ENCODE measurements at regions not wholly inside any gene's neighbourhood (a gene's known extent, or its start where the extent isn't known, plus 50 kb on each side); places are given as distances from the start of the nearest gene placed in this dataset.

DNA sequence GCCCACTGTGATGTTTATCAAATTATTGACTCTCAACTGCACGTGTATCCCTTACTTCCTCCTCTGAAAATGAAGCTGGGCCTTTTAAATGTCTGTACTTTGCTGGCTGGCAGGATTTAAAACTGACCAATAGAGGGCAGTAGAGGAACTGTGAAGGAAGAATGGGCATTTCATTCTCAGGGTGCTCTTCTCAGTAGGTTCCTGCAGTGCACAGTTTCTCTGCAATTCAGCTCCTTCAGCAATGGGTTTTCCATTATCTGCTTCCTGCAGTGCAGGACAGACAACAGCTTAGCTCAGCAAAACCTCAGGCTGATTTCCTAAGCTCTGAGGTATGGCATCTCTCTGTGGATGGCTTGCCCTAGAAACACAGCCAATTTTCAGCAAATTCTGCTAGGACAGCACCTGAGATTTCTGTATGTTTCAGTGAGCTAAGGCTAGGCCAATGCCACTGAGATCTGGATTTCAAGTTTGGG is 298.4 kb upstream of the PRDM9 start:
- no peaks in the 10 kb centered on the region for H3K36me3 ChIP-seq (ENCODE audit: control insufficient read depth, insufficient read depth, low read length)
- no peaks in the 10 kb centered on the region for H3K27me3 ChIP-seq (replicated peaks; ENCODE audit: control insufficient read depth, insufficient read depth, low read length)
- TF ChIP-seq, protein P1, sequence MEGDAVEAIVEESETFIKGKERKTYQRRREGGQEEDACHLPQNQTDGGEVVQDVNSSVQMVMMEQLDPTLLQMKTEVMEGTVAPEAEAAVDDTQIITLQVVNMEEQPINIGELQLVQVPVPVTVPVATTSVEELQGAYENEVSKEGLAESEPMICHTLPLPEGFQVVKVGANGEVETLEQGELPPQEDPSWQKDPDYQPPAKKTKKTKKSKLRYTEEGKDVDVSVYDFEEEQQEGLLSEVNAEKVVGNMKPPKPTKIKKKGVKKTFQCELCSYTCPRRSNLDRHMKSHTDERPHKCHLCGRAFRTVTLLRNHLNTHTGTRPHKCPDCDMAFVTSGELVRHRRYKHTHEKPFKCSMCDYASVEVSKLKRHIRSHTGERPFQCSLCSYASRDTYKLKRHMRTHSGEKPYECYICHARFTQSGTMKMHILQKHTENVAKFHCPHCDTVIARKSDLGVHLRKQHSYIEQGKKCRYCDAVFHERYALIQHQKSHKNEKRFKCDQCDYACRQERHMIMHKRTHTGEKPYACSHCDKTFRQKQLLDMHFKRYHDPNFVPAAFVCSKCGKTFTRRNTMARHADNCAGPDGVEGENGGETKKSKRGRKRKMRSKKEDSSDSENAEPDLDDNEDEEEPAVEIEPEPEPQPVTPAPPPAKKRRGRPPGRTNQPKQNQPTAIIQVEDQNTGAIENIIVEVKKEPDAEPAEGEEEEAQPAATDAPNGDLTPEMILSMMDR (IDR thresholded peaks at IDR 0.05; ENCODE audit: insufficient read depth, low read length, poor library complexity, severe bottlenecking): peak; percentile 51
- no peak for DNase-seq (ENCODE audit: extremely low read depth, insufficient read length)
- H3K4me3 ChIP-seq (replicated peaks; ENCODE audit: low read depth, low read length): no peak overlapping the region

DNA sequence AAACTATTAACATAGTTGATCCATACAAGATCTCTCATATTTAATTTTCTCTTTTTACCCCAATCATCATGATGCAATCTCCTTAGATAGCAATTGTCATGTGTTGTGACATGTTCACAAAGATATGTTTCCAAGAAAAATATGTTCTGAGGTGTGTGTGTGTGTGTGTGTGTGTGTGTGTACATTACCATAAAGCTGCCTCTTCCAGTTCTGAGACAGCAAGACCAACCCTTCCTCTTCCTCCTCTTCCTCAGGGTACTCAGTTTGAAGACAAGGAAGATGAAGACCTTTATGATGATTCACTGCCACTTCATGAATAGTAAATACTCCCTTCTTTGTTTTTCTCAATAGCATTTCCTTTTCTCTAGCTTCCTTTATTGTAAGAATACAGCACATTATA is 303.3 kb upstream of the PRDM9 start:
- no peak overlapping the region for H3K4me3 ChIP-seq (replicated peaks; ENCODE audit: low read depth, low read length)
- H3K36me3 ChIP-seq (ENCODE audit: control insufficient read depth, insufficient read depth, low read length): no peaks in the 10 kb centered on the region
- TF ChIP-seq, protein P1 (IDR thresholded peaks at IDR 0.05; ENCODE audit: insufficient read depth, low read length, poor library complexity, severe bottlenecking): no peak
- H3K27me3 ChIP-seq (replicated peaks; ENCODE audit: control insufficient read depth, insufficient read depth, low read length): no peaks in the 10 kb centered on the region
- no peak for DNase-seq (ENCODE audit: extremely low read depth, insufficient read length)

DNA sequence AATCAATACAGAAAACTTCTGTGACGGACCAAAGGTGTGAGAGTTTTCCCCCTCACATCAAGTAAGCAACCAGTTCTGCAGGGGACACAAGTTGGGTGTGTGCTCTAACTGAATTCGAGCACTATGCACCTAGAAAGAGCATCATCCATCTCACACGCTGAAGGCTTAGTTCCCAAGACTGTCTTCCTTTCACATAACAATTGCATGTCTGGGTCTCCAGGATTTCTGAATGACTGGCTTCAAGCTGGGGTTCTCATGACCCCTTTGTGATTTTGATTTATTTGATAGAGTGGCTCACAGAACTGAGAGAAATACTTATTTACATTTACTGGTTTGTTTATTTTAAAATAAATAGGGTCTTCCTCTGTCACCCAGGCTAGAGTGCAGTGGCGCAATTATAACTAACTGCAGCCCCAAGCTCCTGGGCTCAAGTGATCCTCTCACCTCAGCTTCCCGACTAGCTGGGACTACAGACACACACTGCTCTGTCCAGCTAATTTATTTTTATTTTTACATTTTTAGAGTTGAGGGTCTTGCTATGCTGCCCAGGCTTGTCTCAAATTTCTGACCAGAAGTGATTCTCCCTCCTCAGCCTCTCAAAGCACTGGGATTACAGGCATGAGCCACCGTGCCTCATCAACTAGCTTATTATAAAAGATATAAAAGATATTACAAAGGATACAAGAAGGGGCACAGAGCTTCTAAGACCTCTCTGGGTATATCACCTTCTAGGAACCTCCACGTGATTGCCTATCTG is 316.7 kb upstream of the CDH12 start:
- TF ChIP-seq, protein P1 (IDR thresholded peaks at IDR 0.05; ENCODE audit: insufficient read depth, low read length, poor library complexity, severe bottlenecking): no peak
- no peak overlapping the region for H3K4me3 ChIP-seq (replicated peaks; ENCODE audit: low read depth, low read length)
- no peaks in the 10 kb centered on the region for H3K36me3 ChIP-seq (ENCODE audit: control insufficient read depth, insufficient read depth, low read length)
- H3K27me3 ChIP-seq (replicated peaks; ENCODE audit: control insufficient read depth, insufficient read depth, low read length): no peaks in the 10 kb centered on the region
- DNase-seq (ENCODE audit: extremely low read depth, insufficient read length): no peak

DNA sequence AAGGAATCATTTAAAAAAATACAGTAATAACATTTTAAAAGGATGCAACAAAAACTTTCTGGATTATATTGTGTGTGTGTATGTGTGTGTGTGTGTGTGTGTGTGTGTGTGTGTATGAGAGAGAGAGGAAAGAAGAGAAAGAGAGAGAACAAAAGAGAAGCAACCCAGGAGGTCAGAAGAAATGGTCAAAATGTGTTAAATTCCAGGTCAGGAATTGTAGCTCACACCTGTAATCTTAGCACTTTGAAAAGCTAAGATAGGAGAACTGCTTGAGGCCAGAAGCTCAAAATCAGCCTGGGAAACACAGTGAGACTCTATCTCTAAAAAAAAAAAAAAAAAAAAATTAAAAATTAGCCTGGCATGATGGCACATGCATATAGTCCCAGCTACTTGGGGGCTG is 311.8 kb upstream of the CDH12 start:
- Histone ChIP-seq H3K36me3 (ENCODE audit: control insufficient read depth, insufficient read depth, low read length) (no peaks in the 10 kb centered on the region), H3K4me3 (replicated peaks; ENCODE audit: low read depth, low read length) (no peak overlapping the region), H3K27me3 (replicated peaks; ENCODE audit: control insufficient read depth, insufficient read depth, low read length) (no peaks in the 10 kb centered on the region)
- no peak for DNase-seq (ENCODE audit: extremely low read depth, insufficient read length)
- TF ChIP-seq, protein P1 (IDR thresholded peaks at IDR 0.05; ENCODE audit: insufficient read depth, low read length, poor library complexity, severe bottlenecking): no peak

DNA sequence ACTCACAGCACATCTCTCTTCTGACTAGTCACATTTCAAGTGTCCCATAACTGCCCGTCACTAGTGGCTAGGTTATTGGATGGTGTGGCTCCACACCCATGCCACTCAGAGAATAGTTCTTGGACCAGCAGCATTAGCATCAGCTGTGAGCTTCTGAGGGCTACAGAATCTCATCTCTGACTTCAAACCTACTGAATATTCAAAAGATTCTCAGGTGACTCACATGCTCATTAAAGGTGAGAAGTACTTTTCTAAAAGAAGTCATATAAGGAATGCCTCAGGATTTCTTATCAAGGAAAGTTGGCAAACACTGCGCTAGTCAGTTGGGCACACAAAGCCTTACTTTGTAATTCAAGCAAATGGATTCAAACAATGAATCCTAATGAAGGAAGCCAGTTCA is 305.0 kb upstream of the CDH12 start:
- TF ChIP-seq, protein P1 (IDR thresholded peaks at IDR 0.05; ENCODE audit: insufficient read depth, low read length, poor library complexity, severe bottlenecking): no peak
- no peak overlapping the region for H3K4me3 ChIP-seq (replicated peaks; ENCODE audit: low read depth, low read length)
- no peak for DNase-seq (ENCODE audit: extremely low read depth, insufficient read length)

More for the DNA sequence above, 305.0 kb upstream of the CDH12 start:
- Histone ChIP-seq H3K27me3 (replicated peaks; ENCODE audit: control insufficient read depth, insufficient read depth, low read length) (no peaks in the 10 kb centered on the region), H3K36me3 (ENCODE audit: control insufficient read depth, insufficient read depth, low read length) (no peaks in the 10 kb centered on the region)

Measured in GM06990 (cell line).